IMR-90 (cell line): ENCODE measurements at regions not wholly inside any gene's neighbourhood (a gene's known extent, or its start where the extent isn't known, plus 50 kb on each side); places are given as distances from the start of the nearest gene placed in this dataset.

Experiments used
- BHLHE40 ChIP-seq: fragments of 150-350 bp; IDR thresholded peaks from 2 replicates; pipeline ENCODE4 v1.6.1; 2016; ENCODE audit warnings: mild to moderate bottlenecking, low read depth, low read length
- CEBPB ChIP-seq: IDR thresholded peaks from 2 replicates; pipeline ENCODE4 v1.6.1; 2012; ENCODE audit warnings: low read depth, low read length, improper control_type of control experiment
- CTCF ChIP-seq: conservative IDR thresholded peaks from 2 replicates; pipeline ENCODE4 v1.5.1; 2012; ENCODE audit warnings: mild to moderate bottlenecking, low read depth, low read length, improper control_type of control experiment
- MAFK ChIP-seq: IDR thresholded peaks from 2 replicates; pipeline ENCODE4 v1.6.1; 2012; ENCODE audit warnings: low read depth, low read length, improper control_type of control experiment
- POLR2A ChIP-seq: IDR thresholded peaks from 2 replicates; pipeline ENCODE4 v1.6.1; 2012; ENCODE audit warnings: mild to moderate bottlenecking, low read depth, low read length
- RAD21 ChIP-seq: IDR thresholded peaks from 2 replicates; pipeline ENCODE4 v1.6.1; 2012; ENCODE audit warnings: low read length, improper control_type of control experiment
- RFX5 ChIP-seq: IDR thresholded peaks from 2 replicates; pipeline ENCODE4 v1.8.0; 2012; ENCODE audit warnings: low read depth, mild to moderate bottlenecking, low read length, moderate library complexity

- TF ChIP-seq CTCF, result no peak
- TF ChIP-seq POLR2A, result no peak
- TF ChIP-seq MAFK, result no peak
- no peak for TF ChIP-seq CEBPB
- no peak for TF ChIP-seq RAD21
- TF ChIP-seq BHLHE40, result no peak
- TF ChIP-seq RFX5, result no peak
Measured at GRCh38 chr15:98144388-98144787, 183.9 kb downstream of the ARRDC4 start.
